Non-pigmented ciliary epithelial cell (primary cell): ENCODE measurements at regions not wholly inside any gene's neighbourhood (a gene's known extent, or its start where the extent isn't known, plus 50 kb on each side); places are given as distances from the start of the nearest gene placed in this dataset.

Source experiments
- DNase-seq: peaks from one replicate; pipeline ENCODE4 v3.0.0-alpha.2; 2010; ENCODE audit warnings: low read depth

- no peak for DNase-seq
These were observed 54.7 kb upstream of the GATA6 start for GRCh38 chr18:22114526-22115321.

- DNase-seq = no peak
These were observed 53.8 kb upstream of the GATA6 start for GRCh38 chr18:22115573-22115972.
